ENCODE measurements at regions not wholly inside any gene's neighbourhood (a gene's known extent, or its start where the extent isn't known, plus 50 kb on each side); places are given as distances from the start of the nearest gene placed in this dataset.

DNA sequence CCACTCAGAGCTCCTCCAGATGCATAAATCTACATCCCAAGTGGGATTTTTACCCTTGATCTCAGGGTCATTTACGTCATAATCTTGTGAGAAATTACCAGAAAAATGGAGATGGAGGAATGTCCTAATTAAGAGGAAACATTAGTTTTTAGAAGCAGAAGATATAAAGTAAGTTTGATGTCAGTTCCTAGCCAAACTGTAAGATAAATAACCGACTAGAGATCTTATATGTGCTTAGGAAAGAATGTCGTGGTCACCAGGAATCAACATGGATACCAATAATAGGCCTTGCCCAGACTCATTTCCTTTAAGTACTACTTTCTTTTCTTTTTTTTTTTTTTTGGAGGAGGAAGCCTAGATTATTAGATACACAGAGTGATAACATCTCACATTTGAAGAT is 186.9 kb downstream of the UTRN start:
- Histone ChIP-seq H3K36me3 (ENCODE audit: insufficient read depth, low read length) (no peaks in the 10 kb centered on the region), H3K9ac (ENCODE audit: low read length) (no peak overlapping the region), H2AFZ (ENCODE audit: low read length) (no peak overlapping the region), H3K79me2 (ENCODE audit: insufficient read depth, low read length) (no peaks in the 10 kb centered on the region), H3K9me3 (ENCODE audit: low read length) (no peaks in the 10 kb centered on the region), H3K27me3 (ENCODE audit: insufficient read depth, low read length) (no peaks in the 10 kb centered on the region), H4K20me1 (ENCODE audit: insufficient read depth, low read length) (no peaks in the 10 kb centered on the region), H3K4me3 (ENCODE audit: low read depth, low read length, poor library complexity, severe bottlenecking) (no peak overlapping the region), H3K4me2 (ENCODE audit: low read length) (no peak overlapping the region), H3K9me2 (ENCODE audit: low read depth, low read length) (no peaks in the 10 kb centered on the region), H3K4me1 (ENCODE audit: insufficient read depth, low read length, severe bottlenecking) (no peaks in the 10 kb centered on the region), H3F3A (ENCODE audit: insufficient read depth, low read length) (no peaks in the 10 kb centered on the region), H3K27ac (ENCODE audit: low read depth, low read length, poor library complexity, severe bottlenecking) (no peak overlapping the region)
- TF ChIP-seq, protein P1, sequence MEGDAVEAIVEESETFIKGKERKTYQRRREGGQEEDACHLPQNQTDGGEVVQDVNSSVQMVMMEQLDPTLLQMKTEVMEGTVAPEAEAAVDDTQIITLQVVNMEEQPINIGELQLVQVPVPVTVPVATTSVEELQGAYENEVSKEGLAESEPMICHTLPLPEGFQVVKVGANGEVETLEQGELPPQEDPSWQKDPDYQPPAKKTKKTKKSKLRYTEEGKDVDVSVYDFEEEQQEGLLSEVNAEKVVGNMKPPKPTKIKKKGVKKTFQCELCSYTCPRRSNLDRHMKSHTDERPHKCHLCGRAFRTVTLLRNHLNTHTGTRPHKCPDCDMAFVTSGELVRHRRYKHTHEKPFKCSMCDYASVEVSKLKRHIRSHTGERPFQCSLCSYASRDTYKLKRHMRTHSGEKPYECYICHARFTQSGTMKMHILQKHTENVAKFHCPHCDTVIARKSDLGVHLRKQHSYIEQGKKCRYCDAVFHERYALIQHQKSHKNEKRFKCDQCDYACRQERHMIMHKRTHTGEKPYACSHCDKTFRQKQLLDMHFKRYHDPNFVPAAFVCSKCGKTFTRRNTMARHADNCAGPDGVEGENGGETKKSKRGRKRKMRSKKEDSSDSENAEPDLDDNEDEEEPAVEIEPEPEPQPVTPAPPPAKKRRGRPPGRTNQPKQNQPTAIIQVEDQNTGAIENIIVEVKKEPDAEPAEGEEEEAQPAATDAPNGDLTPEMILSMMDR (IDR thresholded peaks at IDR 0.05; ENCODE audit: low read length): no peak
- no peak for TF ChIP-seq EZH2 (IDR thresholded peaks at IDR 0.05; ENCODE audit: borderline replicate concordance, low read length)

DNA sequence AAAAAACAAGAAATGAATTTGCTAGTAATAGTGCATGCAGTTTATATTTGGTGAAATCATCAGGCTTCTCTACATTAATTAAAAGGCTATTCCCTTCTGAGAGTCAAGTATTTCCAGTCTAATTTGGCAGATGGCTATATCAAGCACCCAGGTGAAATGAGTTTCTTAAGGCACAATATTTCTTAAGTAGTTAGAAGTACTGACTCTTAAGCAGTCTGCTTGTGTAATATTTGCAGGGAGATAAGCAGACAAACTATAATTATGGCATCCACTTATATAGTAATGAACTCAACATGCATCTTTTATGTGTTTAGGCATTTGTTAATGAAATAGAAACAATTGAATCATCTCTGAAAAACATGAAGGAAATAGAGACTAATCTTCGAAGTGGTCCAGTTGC is 189.2 kb downstream of the UTRN start:
- Histone ChIP-seq H3K27ac (ENCODE audit: low read depth, low read length, poor library complexity, severe bottlenecking) (no peak overlapping the region), H3K9me2 (ENCODE audit: low read depth, low read length) (no peaks in the 10 kb centered on the region), H3K9ac (ENCODE audit: low read length) (no peak overlapping the region), H2AFZ (ENCODE audit: low read length) (no peak overlapping the region), H3K79me2 (ENCODE audit: insufficient read depth, low read length) (no peaks in the 10 kb centered on the region), H3K4me3 (ENCODE audit: low read depth, low read length, poor library complexity, severe bottlenecking) (no peak overlapping the region), H3K4me1 (ENCODE audit: insufficient read depth, low read length, severe bottlenecking) (no peaks in the 10 kb centered on the region), H3K9me3 (ENCODE audit: low read length) (no peaks in the 10 kb centered on the region), H3K27me3 (ENCODE audit: insufficient read depth, low read length) (no peaks in the 10 kb centered on the region), H3K4me2 (ENCODE audit: low read length) (no peak overlapping the region), H4K20me1 (ENCODE audit: insufficient read depth, low read length) (no peaks in the 10 kb centered on the region), H3K36me3 (ENCODE audit: insufficient read depth, low read length) (no peaks in the 10 kb centered on the region), H3F3A (ENCODE audit: insufficient read depth, low read length) (no peaks in the 10 kb centered on the region)
- no peak for TF ChIP-seq EZH2 (IDR thresholded peaks at IDR 0.05; ENCODE audit: borderline replicate concordance, low read length)
- TF ChIP-seq, protein P1 (IDR thresholded peaks at IDR 0.05; ENCODE audit: low read length): no peak

GRCh38 chr6:144474904-144475303 is 189.8 kb downstream of the UTRN start:
- no peaks in the 10 kb centered on the region for H3K9me2 ChIP-seq (ENCODE audit: low read depth, low read length)
- no peaks in the 10 kb centered on the region for H3K9me3 ChIP-seq (ENCODE audit: low read length)
- H2AFZ ChIP-seq (ENCODE audit: low read length): no peak overlapping the region
- no peak overlapping the region for H3K9ac ChIP-seq (ENCODE audit: low read length)
- H4K20me1 ChIP-seq (ENCODE audit: insufficient read depth, low read length): no peaks in the 10 kb centered on the region
- no peaks in the 10 kb centered on the region for H3K36me3 ChIP-seq (ENCODE audit: insufficient read depth, low read length)
- TF ChIP-seq, protein P1 (IDR thresholded peaks at IDR 0.05; ENCODE audit: low read length): no peak
- no peak for TF ChIP-seq EZH2 (IDR thresholded peaks at IDR 0.05; ENCODE audit: borderline replicate concordance, low read length)
- H3K4me2 ChIP-seq (ENCODE audit: low read length): no peak overlapping the region
- H3K79me2 ChIP-seq (ENCODE audit: insufficient read depth, low read length): no peaks in the 10 kb centered on the region
- H3K27me3 ChIP-seq (ENCODE audit: insufficient read depth, low read length): no peaks in the 10 kb centered on the region
- H3K27ac ChIP-seq (ENCODE audit: low read depth, low read length, poor library complexity, severe bottlenecking): no peak overlapping the region
- no peak overlapping the region for H3K4me3 ChIP-seq (ENCODE audit: low read depth, low read length, poor library complexity, severe bottlenecking)
- no peaks in the 10 kb centered on the region for H3K4me1 ChIP-seq (ENCODE audit: insufficient read depth, low read length, severe bottlenecking)
- H3F3A ChIP-seq (ENCODE audit: insufficient read depth, low read length): no peaks in the 10 kb centered on the region

Measured in OCI-LY1 (cell line).